Retinal pigment epithelial cell (primary cell): ENCODE measurements at regions not wholly inside any gene's neighbourhood (a gene's known extent, or its start where the extent isn't known, plus 50 kb on each side); places are given as distances from the start of the nearest gene placed in this dataset.
A peak's percentile ranks its signal among the peaks of the same experiment; 100 is the strongest.

ENCODE experiments used
- DNase-seq: peaks from one replicate; pipeline ENCODE4 v3.0.0-alpha.2; 2010; ENCODE audit warnings: low read depth
- H3K4me3 ChIP-seq: 2 replicates; pipeline ENCODE4 v1.5.1; 2011; ENCODE audit warnings: mild to moderate bottlenecking, low read length, control low read depth, moderate library complexity
- CTCF ChIP-seq: conservative IDR thresholded peaks from 2 replicates; pipeline ENCODE4 v1.5.1; 2011; ENCODE audit warnings: low read depth, low read length, control low read depth, inconsistent platforms

DNA sequence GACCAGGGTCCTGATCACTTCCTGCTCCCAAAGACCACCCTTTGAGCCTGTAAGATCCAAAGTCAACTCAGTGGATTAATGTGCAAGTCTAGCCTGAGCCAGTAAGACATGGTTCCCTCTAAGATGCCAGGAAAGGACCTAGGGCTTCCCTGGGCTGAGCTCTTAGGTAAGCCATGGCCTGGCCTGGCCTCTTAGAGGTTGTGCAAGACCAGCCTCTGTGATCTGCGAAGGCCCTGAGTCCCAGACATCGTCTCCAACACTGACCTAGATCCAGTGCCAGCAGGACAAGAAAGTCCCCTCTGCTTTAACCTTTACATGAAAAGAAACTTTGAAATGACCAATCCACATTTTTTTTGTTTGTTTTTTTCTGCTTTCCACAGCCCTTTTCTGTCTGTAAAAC lies 73.6 kb upstream of the CYP1B1 start:
- H3K4me3 ChIP-seq, result no peak overlapping the region
- TF ChIP-seq CTCF, result no peak
- DNase-seq, result no peak

GRCh38 chr2:38148501-38148900 lies 72.5 kb upstream of the CYP1B1 start:
- TF ChIP-seq CTCF, result no peak
- no peak overlapping the region for H3K4me3 ChIP-seq
- DNase-seq, result no peak

GRCh38 chr2:38147333-38148121 lies 71.6 kb upstream of the CYP1B1 start:
- no peak for DNase-seq
- no peak for TF ChIP-seq CTCF
- H3K4me3 ChIP-seq, result no peak overlapping the region

DNA sequence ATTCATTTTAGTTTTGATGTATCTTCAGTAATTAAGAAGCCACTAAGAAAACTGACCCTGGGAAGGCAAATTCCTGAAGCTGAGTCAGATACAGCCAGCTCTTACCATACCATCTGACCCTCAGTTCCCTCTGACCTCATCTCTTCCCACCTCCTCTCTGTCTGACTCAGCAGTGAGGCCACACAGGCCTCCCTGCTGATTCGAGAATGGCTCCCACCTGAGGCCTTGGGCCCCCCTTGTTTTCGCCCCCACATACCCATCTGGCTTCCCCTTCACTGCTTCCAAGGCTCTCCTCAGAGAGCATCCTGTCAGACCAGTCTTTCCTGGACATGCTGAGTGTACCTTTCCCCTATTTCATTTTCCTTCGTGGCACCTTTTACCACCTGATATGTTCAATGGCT lies 71.0 kb upstream of the CYP1B1 start:
- peak; percentile 96 for DNase-seq
- no peak overlapping the region for H3K4me3 ChIP-seq
- TF ChIP-seq CTCF, result no peak

- TF ChIP-seq CTCF, result no peak
- peak overlapping the region; percentile 5 for H3K4me3 ChIP-seq
- peak; percentile 82 for DNase-seq
Observed at GRCh38 chr2:38146275-38146906, 70.4 kb upstream of the CYP1B1 start.

GRCh38 chr2:38145236-38145635 lies 69.3 kb upstream of the CYP1B1 start:
- TF ChIP-seq CTCF, result no peak
- no peak for DNase-seq
- no peak overlapping the region for H3K4me3 ChIP-seq

DNA sequence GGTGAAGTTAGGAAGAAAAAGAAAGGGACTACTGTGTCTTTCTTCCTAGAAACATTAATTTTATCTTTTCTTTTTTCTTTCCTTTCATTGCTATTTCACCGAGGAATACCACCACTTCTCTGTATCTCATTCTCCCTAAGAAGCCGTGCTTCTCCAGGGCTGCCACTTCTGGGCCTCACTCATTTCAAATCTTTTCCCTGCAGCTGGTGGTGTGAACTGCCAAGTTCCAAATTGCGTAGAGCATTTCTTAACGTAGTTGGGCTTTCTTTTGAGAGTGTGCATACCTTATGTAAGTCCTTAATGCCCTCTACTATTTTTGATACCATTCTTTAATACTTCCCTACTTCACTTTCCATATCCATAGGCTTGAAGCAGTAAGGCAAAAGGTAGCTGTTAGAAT lies 66.7 kb upstream of the CYP1B1 start:
- no peak for DNase-seq
- no peak for TF ChIP-seq CTCF
- H3K4me3 ChIP-seq, result no peak overlapping the region
